Fibroblast of skin of scalp (primary cell): ENCODE measurements at regions not wholly inside any gene's neighbourhood (a gene's known extent, or its start where the extent isn't known, plus 50 kb on each side); places are given as distances from the start of the nearest gene placed in this dataset.
"Not testable (repeated sequence)": the region's sequence is repeated elsewhere in the genome, so short reads cannot be mapped to it uniquely, and the experiment has no call there.

Source experiments
- DNase-seq: peaks from one replicate; pipeline ENCODE4 v3.0.0-alpha.2; 2013

DNA sequence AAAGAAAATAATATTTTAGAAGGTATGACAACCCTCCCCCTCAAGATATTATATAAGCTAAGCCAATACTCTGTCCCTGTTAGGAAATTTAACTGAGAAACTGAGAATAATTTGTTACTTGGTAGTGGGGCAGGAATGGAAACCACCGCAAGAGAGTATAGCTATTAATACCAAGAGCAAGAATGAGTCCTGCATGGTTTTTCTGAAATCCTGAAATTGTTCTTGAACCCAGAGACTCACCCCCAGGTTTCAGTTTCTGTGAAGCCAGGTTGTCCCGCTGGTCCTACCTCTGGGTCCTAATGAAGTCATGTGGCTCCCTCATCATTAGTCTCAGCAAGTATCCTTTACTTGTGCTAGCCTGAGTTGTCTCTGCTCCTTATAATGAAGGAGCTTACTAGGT is 671.0 kb upstream of the ACVR2A start:
- DNase-seq, result no peak

DNA sequence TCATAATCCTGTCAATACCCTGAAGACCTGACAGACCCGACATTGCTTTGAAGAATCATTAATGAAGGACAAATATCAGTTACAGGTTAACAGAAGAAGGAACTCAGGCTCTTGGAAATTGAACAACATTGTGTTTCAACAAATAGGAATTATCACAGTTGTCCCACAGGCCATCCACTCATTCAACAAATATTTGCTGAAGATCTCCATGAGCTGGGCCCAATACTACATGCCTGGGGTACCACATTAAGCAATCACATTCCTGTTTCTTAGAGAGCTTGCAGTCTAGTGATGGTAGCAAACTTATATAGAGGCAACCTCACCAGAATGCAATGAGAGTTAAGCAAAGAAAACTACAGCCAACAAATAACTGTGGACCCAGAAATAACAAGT is 671.6 kb upstream of the ACVR2A start:
- peak; percentile 54 for DNase-seq

- DNase-seq, result no peak
These were observed 672.2 kb upstream of the ACVR2A start for GRCh38 chr2:147172493-147173188.

GRCh38 chr2:147171941-147172340 is 672.9 kb upstream of the ACVR2A start:
- DNase-seq, result no peak

GRCh38 chr2:147170932-147171331 is 673.9 kb upstream of the ACVR2A start:
- no peak for DNase-seq

DNA sequence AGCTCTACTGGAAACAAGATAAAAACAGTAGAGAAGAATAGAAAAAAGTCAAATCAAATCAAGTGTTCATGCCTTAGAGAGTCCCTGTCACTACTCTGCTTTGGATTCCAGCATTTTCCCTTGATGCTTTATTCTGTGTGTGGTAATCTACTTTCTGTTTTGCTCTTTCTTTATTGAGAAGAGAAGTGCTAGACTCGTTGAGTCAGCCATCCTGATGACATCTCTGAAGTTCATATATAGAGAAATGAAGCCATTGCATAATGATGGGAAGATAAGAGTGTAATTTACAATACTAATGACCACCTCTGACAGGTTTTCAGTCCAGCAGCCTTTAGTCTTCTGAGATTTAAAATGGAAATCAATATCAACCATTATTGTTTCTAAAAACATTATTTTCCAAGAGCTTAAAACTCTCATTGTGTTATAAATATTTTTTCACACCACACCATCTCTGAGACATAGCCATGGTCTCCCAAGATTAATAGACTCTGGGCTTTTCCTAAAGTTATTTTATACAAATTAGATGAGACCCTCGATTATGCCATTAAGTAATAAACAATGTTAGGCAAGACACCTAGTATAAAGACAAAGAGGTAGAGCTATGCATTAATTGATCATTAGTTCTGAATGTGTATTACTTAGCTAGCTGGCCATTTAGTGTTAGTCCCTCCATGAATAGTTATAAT is 679.0 kb upstream of the ACVR2A start:
- DNase-seq, result no peak

- DNase-seq, result no peak
These were observed 680.3 kb upstream of the ACVR2A start for GRCh38 chr2:147164563-147164962.

- no peak for DNase-seq
These were observed 683.1 kb upstream of the ACVR2A start for GRCh38 chr2:147161746-147162145.

DNA sequence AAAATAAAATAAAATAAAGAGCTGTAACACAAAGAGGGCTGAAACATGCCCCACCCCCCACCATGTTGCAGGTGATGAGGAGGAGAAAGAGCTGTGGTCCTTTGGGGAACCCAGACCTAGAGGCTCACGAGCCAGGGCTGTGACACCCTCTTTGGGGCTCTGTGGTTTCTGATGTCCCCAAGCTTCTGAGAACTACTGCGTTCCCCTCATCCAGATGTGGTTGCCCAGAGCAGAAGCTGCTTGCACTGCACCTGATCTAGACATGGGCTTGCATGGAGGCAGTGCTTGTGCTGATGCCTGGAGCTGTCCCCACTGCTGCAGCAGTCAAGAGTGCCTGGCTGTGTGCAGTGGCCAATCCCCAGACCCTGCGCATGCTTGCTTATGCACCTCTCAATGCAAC is 687.9 kb upstream of the ACVR2A start:
- no peak for DNase-seq

GRCh38 chr2:147150241-147150635 is 694.6 kb upstream of the ACVR2A start:
- DNase-seq, result peak; percentile 9

- DNase-seq, result peak; percentile 83
These were observed 695.1 kb upstream of the ACVR2A start for GRCh38 chr2:147149575-147150240.

GRCh38 chr2:147147802-147148201 is 697.0 kb upstream of the ACVR2A start:
- no peak for DNase-seq

DNA sequence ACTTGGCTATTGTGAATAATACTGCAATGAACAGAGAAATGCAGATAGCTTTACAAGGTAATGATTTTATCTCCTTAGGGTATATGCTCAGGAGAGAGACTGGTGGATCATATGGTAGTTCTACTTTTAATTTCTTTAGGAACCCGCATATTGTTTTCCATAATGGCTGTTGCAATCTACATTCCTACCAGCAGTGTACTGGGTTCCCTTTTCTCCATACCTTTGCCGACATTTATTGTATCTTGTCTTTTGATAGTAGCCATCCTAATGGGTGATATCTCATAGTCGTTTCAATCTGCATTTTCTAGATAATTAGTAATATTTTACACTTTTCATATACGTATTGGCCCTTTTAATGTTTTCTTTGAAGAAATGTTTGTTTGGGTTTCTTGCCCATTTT is 702.9 kb upstream of the ACVR2A start:
- no peak for DNase-seq

- not testable (repeated sequence) for DNase-seq
These were observed 705.1 kb upstream of the ACVR2A start for GRCh38 chr2:147139732-147140131.

DNA sequence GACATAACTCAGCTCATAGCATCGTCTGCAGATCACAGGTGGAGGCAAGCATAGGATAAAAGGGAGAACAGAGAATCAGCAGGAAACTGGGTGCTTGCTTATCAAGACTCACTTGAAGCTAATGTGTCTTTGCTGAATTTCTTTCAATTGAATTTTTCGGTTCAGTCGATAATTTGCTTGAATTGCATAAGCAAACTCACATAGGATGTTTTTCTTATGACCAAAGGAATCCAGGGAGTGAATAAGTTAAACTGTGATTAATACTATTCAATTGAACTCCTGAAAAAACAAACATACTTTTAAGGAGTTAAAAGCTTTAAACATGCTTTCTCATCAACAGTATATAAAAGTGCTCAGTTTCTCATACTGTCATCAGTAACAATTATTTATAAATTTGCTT is 707.1 kb upstream of the ACVR2A start:
- no peak for DNase-seq

DNA sequence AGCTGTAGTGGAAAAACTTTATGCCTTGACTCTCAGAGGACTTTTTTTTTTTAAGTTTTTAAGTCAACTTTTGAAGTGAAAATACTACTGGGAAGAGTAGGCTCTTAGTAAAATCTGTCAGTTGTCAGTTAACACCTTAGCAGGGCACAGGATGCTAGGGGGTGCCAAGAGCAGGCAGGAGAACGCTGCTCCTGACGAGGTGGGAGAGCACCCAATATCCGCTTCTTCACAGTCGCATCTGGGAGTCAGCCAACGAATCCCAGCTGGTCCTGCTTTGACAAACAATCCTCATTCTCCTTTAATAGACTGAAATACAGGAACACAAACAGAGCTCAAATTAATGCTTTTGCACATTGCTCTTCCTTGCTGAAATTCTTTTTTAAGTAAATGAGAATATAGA is 709.5 kb upstream of the ACVR2A start:
- no peak for DNase-seq

- peak; percentile 18 for DNase-seq
These were observed 711.4 kb upstream of the ACVR2A start for GRCh38 chr2:147133286-147133908.

DNA sequence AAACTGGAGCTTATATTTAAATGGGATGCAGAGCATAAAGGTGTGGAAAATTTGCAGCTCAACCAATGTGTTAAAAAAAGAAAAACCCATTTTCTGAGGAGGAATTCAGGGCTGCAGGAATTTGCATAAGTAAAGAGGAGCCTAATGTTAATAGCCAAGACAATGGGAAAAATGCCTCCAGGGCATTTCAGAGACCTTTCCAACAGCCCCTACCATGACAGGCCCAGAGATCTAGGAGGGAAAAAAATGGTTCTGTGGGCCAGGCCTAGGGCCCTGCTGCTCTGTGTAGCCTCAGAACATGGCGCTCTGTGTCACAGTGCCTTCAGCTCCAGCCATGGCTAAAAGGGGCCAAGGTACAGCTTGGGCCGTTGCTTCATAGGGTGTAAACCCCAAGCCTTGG is 719.7 kb upstream of the ACVR2A start:
- no peak for DNase-seq

- no peak for DNase-seq
These were observed 721.9 kb upstream of the ACVR2A start for GRCh38 chr2:147122944-147123343.

- DNase-seq, result no peak
These were observed 733.9 kb upstream of the ACVR2A start for GRCh38 chr2:147110962-147111361.

DNA sequence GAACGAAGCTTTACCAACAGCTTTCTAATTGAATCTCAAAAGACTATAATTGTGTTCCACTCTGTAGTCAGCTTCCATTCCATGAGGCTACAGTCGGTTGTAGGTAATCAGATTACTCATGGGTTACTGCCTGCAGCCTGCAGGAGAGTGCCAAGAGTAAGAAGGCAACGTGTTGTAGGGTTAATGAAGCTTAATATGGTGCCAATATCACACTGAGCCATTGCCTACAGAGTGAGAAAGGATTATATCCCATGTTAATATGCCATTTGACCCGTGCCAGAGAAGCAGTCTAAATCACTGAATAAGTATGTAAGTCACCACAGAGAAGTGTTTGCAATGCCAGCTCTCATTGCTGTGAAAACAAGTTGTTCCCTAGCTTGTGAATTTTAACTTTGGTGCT is 734.5 kb upstream of the ACVR2A start:
- DNase-seq, result no peak

DNA sequence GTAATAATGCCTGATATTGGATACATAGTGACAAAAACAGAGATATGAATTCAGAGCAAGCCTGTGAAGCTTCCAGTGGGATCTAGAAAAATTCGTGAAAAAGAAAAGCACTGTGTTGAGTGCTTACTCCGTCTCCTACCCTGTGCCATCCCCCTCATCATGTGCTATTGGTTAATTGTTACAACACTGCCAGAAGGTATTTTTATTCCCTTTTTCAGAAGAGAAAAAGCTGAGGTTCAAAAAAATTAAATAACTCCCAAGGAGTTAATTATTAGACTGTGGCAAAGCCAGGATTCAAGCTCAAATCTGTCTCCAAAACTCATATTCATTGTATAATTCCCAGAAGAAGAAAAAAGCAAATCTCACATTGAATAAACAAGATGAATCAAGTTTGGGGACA is 735.5 kb upstream of the ACVR2A start:
- DNase-seq, result no peak

- DNase-seq, result no peak
These were observed 736.3 kb upstream of the ACVR2A start for GRCh38 chr2:147108548-147108947.
